Endothelial cell of umbilical vein (primary cell): ENCODE measurements at regions not wholly inside any gene's neighbourhood (a gene's known extent, or its start where the extent isn't known, plus 50 kb on each side); places are given as distances from the start of the nearest gene placed in this dataset.
"Not testable (repeated sequence)": the region's sequence is repeated elsewhere in the genome, so short reads cannot be mapped to it uniquely, and the experiment has no call there.

Experiments
- BruUV-seq: library from RNA; stranded (reverse); fragments of 400-500 nt; replicated peaks from 2 replicates; lab custom pipeline; 2021; lab: Mats Ljungman, UMichigan
- CTCF ChIA-PET: fragments of 300-600, 350-600 bp; sonication (Branson Sonifier 250); formaldehyde crosslinking; loops from one replicate; lab custom pipeline; 2021; ENCODE audit warnings: antibody characterized with exemption, inconsistent platforms; lab: Charles Lee
- POLR2A ChIA-PET: fragments of 300-600, 350-600 bp; sonication (Branson Sonifier 250); formaldehyde crosslinking; loops from one replicate; lab custom pipeline; 2021; ENCODE audit warnings: antibody characterized with exemption, inconsistent platforms; lab: Charles Lee
- DNase-seq: peaks from one replicate; pipeline ENCODE4 v3.0.0-alpha.2; 2011; ENCODE audit warnings: low read depth, low spot score
- FAIRE-seq: peaks from 2 replicates; lab custom pipeline; 2011; peaks lifted over from hg19 to GRCh38; lab: Jason Lieb, UNC
- H2AFZ ChIP-seq: 2 replicates; pipeline ENCODE4 v1.6.0; 2012; ENCODE audit warnings: low read depth, low read length, control low read depth, inconsistent platforms
- H3K27ac ChIP-seq: 2 replicates; pipeline ENCODE4 v1.5.1; 2011; ENCODE audit warnings: low read depth, mild to moderate bottlenecking, control low read depth, low read length, moderate library complexity; ENCODE audit not compliant: insufficient read depth
- H3K27me3 ChIP-seq, 2 experiments: 2 replicates each; pipeline versions ENCODE4 v1.6.0 to v1.6.1; 2011; ENCODE audit warnings: low read length in 2 of 2, mixed read lengths in 1 of 2; ENCODE audit not compliant: control insufficient read depth in 2 of 2, insufficient read depth in 2 of 2
- H3K36me3 ChIP-seq, 2 experiments: 2 replicates in 1 of 2; 3 replicates in 1 of 2; pipeline ENCODE4 v1.5.1; 2011; ENCODE audit warnings: low read length in 2 of 2, mild to moderate bottlenecking in 1 of 2, moderate library complexity in 1 of 2; ENCODE audit not compliant: control insufficient read depth in 2 of 2, insufficient read depth in 2 of 2; ENCODE audit errors: extremely low read depth in 1 of 2
- H3K4me1 ChIP-seq: 3 replicates; pipeline ENCODE4 v1.5.1; 2011; ENCODE audit warnings: mild to moderate bottlenecking, low read length; ENCODE audit not compliant: control insufficient read depth, insufficient read depth; ENCODE audit errors: extremely low read depth
- H3K4me2 ChIP-seq: 2 replicates; pipeline ENCODE4 v1.6.1; 2011; ENCODE audit warnings: low read length, control low read depth, mixed read lengths; ENCODE audit not compliant: insufficient read depth
- H3K4me3 ChIP-seq, 3 experiments: fragments of 200-600 bp in 1 of 3; sonication (generic), shearing (Covaris generic) in 1 of 3; replicated peaks in 1 of 3; 2 replicates each; pipeline ENCODE4 v1.5.1; 2011 to 2016; ENCODE audit warnings: control low read depth in 3 of 3, low read length in 3 of 3, mild to moderate bottlenecking in 2 of 3, inconsistent platforms in 1 of 3, low read depth in 1 of 3, moderate library complexity in 1 of 3; ENCODE audit not compliant: insufficient read depth in 1 of 3
- H3K79me2 ChIP-seq: 2 replicates; pipeline ENCODE4 v1.6.0; 2012; ENCODE audit warnings: low read length, inconsistent platforms; ENCODE audit not compliant: control insufficient read depth, insufficient read depth
- H3K9ac ChIP-seq: replicated peaks from 2 replicates; pipeline ENCODE3; 2011; ENCODE audit warnings: low read length, control low read depth; ENCODE audit not compliant: insufficient read depth; ENCODE audit errors: extremely low read depth
- H3K9me1 ChIP-seq: replicated peaks from 3 replicates; pipeline ENCODE4 v1.6.0; 2011; ENCODE audit warnings: mild to moderate bottlenecking, low read length; ENCODE audit not compliant: control insufficient read depth, insufficient read depth; ENCODE audit errors: extremely low read depth
- H3K9me3 ChIP-seq: replicated peaks from 2 replicates; pipeline ENCODE4 v1.5.1; 2012; ENCODE audit warnings: low read length, inconsistent platforms; ENCODE audit not compliant: control insufficient read depth, insufficient read depth
- H4K20me1 ChIP-seq: replicated peaks from 2 replicates; pipeline ENCODE3; 2011; ENCODE audit warnings: mild to moderate bottlenecking, low read length; ENCODE audit not compliant: control insufficient read depth, insufficient read depth; ENCODE audit errors: extremely low read depth
- EZH2 ChIP-seq: IDR thresholded peaks from 2 replicates; pipeline ENCODE4 v1.6.1; 2012; ENCODE audit warnings: borderline replicate concordance, low read depth, mild to moderate bottlenecking, moderate library complexity, low read length, inconsistent platforms; ENCODE audit not compliant: severe bottlenecking
- FOS ChIP-seq: IDR thresholded peaks from 2 replicates; pipeline ENCODE4 v1.6.1; 2011; ENCODE audit warnings: mild to moderate bottlenecking, low read length, moderate library complexity, borderline replicate concordance; ENCODE audit not compliant: insufficient read depth
- GATA2 ChIP-seq: IDR thresholded peaks from 2 replicates; pipeline ENCODE4 v1.7.0; 2011; ENCODE audit warnings: low read depth, mild to moderate bottlenecking, moderate library complexity, mixed read lengths, low read length; ENCODE audit not compliant: insufficient read length, insufficient read depth
- JUN ChIP-seq: IDR thresholded peaks from 2 replicates; pipeline ENCODE4 v1.6.1; 2011; ENCODE audit warnings: borderline replicate concordance, low read depth; ENCODE audit not compliant: insufficient read length, insufficient read depth
- MYC ChIP-seq: IDR thresholded peaks from one replicate; pipeline ENCODE4 v1.6.1; 2011; ENCODE audit warnings: mild to moderate bottlenecking, low read depth, low read length
- POLR2A ChIP-seq: IDR thresholded peaks from 2 replicates; pipeline ENCODE4 v1.6.1; 2012; ENCODE audit warnings: low read depth, mild to moderate bottlenecking, control low read depth, low read length
- POLR2AphosphoS5 ChIP-seq: IDR thresholded peaks from 2 replicates; pipeline ENCODE4 v1.6.1; 2012; ENCODE audit warnings: low read depth, mild to moderate bottlenecking, control low read depth, low read length, moderate library complexity; ENCODE audit not compliant: insufficient read depth
- dilution Hi-C: fragments of 300-500 bp; cut with MboI; formaldehyde crosslinking; loops from one replicate; pipeline ENCODE4 v1.15.0; 2019; ENCODE audit warnings: low sequenced_read_pairs; ENCODE audit not compliant: extremely low pct_ligation_motif_present
- intact Hi-C: fragments of 100-400 bp; cut with micrococcal nuclease; formaldehyde crosslinking; loops from one replicate; pipeline ENCODE4 v1.10.0; 2022
- TF ChIP-seq, protein P1 (sequence below): IDR thresholded peaks from 2 replicates; pipeline ENCODE4 v1.6.1; 2011; ENCODE audit not compliant: insufficient read depth, insufficient read length
- TF ChIP-seq, protein P2 (sequence below), 2 donors: IDR thresholded peaks; 1 replicate in 1 of 2; 2 replicates in 1 of 2; pipeline ENCODE4 v1.5.1; 2011; ENCODE audit warnings: low read length in 2 of 2, mild to moderate bottlenecking in 2 of 2, moderate library complexity in 2 of 2, control low read depth in 1 of 2, inconsistent platforms in 1 of 2, low read depth in 1 of 2; ENCODE audit not compliant: insufficient read depth in 1 of 2; ENCODE audit errors: extremely low read depth in 1 of 2

DNA sequence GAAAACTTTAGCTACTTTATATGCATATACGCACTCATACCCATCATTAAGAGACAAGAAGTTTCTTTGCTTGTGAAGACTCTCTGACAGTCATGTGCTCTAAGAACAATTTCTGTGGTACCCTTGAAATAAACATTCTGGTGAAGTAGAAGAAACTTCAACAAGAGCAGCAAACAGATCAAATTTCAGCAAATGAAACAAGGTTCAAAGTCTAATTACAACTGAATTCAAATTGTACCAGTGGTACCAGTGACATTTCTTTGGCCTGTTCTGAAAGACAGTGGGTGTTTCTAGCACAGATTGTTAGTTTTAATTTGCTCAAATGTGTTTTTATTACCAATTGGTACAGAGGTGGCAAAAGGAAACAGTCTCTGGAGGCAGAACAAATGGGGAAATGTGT, 391.0 kb downstream of the CHSY3 start:
- no peak overlapping the region for H3K4me2 ChIP-seq
- intact Hi-C loops (no loop called here), dilution Hi-C loops (no loop called here)
- CTCF ChIA-PET: no interaction called here
- POLR2A ChIA-PET: no interaction called here
- no peak overlapping the region for H3K9ac ChIP-seq
- H2AFZ ChIP-seq: no peak overlapping the region
- FAIRE-seq: no peak
- DNase-seq: no peak
- BruUV-seq: no TSS peak
- no peaks in the 10 kb centered on the region for H4K20me1 ChIP-seq
- no peak overlapping the region for H3K27ac ChIP-seq
- H3K79me2 ChIP-seq: no peaks in the 10 kb centered on the region
- no peaks in the 10 kb centered on the region for H3K27me3 ChIP-seq
- H3K4me3 ChIP-seq: no peak overlapping the region
- H3K9me1 ChIP-seq: no peaks in the 10 kb centered on the region
- H3K9me3 ChIP-seq: no peaks in the 10 kb centered on the region
- TF ChIP-seq MYC: no peak
- TF ChIP-seq, protein P1, sequence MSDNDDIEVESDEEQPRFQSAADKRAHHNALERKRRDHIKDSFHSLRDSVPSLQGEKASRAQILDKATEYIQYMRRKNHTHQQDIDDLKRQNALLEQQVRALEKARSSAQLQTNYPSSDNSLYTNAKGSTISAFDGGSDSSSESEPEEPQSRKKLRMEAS: no peak
- TF ChIP-seq, protein P2, sequence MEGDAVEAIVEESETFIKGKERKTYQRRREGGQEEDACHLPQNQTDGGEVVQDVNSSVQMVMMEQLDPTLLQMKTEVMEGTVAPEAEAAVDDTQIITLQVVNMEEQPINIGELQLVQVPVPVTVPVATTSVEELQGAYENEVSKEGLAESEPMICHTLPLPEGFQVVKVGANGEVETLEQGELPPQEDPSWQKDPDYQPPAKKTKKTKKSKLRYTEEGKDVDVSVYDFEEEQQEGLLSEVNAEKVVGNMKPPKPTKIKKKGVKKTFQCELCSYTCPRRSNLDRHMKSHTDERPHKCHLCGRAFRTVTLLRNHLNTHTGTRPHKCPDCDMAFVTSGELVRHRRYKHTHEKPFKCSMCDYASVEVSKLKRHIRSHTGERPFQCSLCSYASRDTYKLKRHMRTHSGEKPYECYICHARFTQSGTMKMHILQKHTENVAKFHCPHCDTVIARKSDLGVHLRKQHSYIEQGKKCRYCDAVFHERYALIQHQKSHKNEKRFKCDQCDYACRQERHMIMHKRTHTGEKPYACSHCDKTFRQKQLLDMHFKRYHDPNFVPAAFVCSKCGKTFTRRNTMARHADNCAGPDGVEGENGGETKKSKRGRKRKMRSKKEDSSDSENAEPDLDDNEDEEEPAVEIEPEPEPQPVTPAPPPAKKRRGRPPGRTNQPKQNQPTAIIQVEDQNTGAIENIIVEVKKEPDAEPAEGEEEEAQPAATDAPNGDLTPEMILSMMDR (IDR thresholded peaks at IDR 0.05; ENCODE audit: extremely low read depth in 1 of 2, insufficient read depth in 1 of 2, low read depth in 1 of 2, low read length in 2 of 2): no peak
- TF ChIP-seq EZH2: no peak
- TF ChIP-seq FOS: no peak
- TF ChIP-seq GATA2: no peak
- no peak for TF ChIP-seq JUN
- no peak for TF ChIP-seq POLR2AphosphoS5
- TF ChIP-seq POLR2A: no peak
- H3K36me3 ChIP-seq: no peaks in the 10 kb centered on the region
- no peaks in the 10 kb centered on the region for H3K4me1 ChIP-seq

DNA sequence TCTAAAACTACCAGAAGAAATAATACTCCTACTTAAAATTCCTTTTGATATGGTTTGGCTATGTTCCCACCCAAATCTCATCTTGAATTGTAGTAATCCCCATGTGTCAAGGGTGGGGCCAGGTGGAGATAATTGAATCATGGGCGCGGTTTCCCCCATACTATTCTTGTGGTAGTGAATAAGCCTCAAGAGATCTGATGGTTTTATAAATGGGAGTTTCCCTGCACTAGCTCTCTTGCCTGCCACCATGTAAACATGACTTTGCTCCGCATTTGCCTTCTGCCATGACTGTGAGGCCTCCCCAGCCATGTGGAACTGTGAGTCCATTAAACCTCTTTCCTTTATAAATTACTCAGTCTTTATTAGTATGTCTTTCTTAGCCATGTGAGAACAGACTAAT, 390.5 kb downstream of the CHSY3 start:
- dilution Hi-C loops, H2AFZ ChIP-seq, FAIRE-seq, BruUV-seq, H3K9me1 ChIP-seq, H3K4me3 ChIP-seq, DNase-seq, H3K27ac ChIP-seq, H3K9ac ChIP-seq, H3K4me2 ChIP-seq, H3K9me3 ChIP-seq, POLR2A ChIA-PET, CTCF ChIA-PET, H3K79me2 ChIP-seq, H3K36me3 ChIP-seq, intact Hi-C loops, H4K20me1 ChIP-seq, H3K4me1 ChIP-seq, H3K27me3 ChIP-seq: not testable (repeated sequence)
